GM18507 (cell line): ENCODE measurements at regions not wholly inside any gene's neighbourhood (a gene's known extent, or its start where the extent isn't known, plus 50 kb on each side); places are given as distances from the start of the nearest gene placed in this dataset.
"Not testable (repeated sequence)": the region's sequence is repeated elsewhere in the genome, so short reads cannot be mapped to it uniquely, and the experiment has no call there.

ENCODE experiments used
- DNase-seq: peaks from one replicate; pipeline ENCODE4 v3.0.0; 2011; ENCODE audit warnings: low read depth; ENCODE audit not compliant: insufficient read length; ENCODE audit errors: extremely low spot score
- FAIRE-seq: peaks from 2 replicates; lab custom pipeline; 2011; peaks lifted over from hg19 to GRCh38; lab: Jason Lieb, UNC

GRCh38 chr7:66526782-66527181, 101.9 kb upstream of the KCTD7 start:
- not testable (repeated sequence) for FAIRE-seq, DNase-seq

GRCh38 chr7:66528652-66529051, 100.0 kb upstream of the KCTD7 start:
- FAIRE-seq (no peak), DNase-seq (no peak)

- FAIRE-seq (no peak), DNase-seq (no peak)
Observed at GRCh38 chr7:66529883-66530610, 98.6 kb upstream of the KCTD7 start.

- FAIRE-seq (no peak), DNase-seq (no peak)
Observed at GRCh38 chr7:66535414-66536329, 93.0 kb upstream of the KCTD7 start.

- DNase-seq = no peak
Observed at GRCh38 chr7:66537380-66537779, 91.3 kb upstream of the KCTD7 start.

GRCh38 chr7:66537876-66538275, 90.8 kb upstream of the KCTD7 start:
- FAIRE-seq (no peak), DNase-seq (no peak)

More at GRCh38 chr7:66537380-66537779, 91.3 kb upstream of the KCTD7 start:
- no peak for FAIRE-seq

- DNase-seq = no peak
- FAIRE-seq = no peak
Observed at GRCh38 chr7:66539264-66539623, 89.4 kb upstream of the KCTD7 start.

- FAIRE-seq (no peak), DNase-seq (no peak)
Observed at GRCh38 chr7:66539902-66540375, 88.7 kb upstream of the KCTD7 start.

GRCh38 chr7:66542049-66542448, 86.6 kb upstream of the KCTD7 start:
- no peak for DNase-seq
- FAIRE-seq = no peak

- FAIRE-seq = no peak
Observed at GRCh38 chr7:66542528-66543269, 86.0 kb upstream of the KCTD7 start.

GRCh38 chr7:66549466-66549865, 79.2 kb upstream of the KCTD7 start:
- DNase-seq (no peak), FAIRE-seq (no peak)

More at GRCh38 chr7:66542528-66543269, 86.0 kb upstream of the KCTD7 start:
- DNase-seq = no peak

- DNase-seq = no peak
- FAIRE-seq = no peak
Observed at GRCh38 chr7:66553001-66553400, 75.7 kb upstream of the KCTD7 start.

- not testable (repeated sequence) for FAIRE-seq, DNase-seq
Observed at GRCh38 chr7:66553675-66554074, 75.0 kb upstream of the KCTD7 start.

- DNase-seq, FAIRE-seq: not testable (repeated sequence)
Observed at GRCh38 chr7:66554291-66554690, 74.4 kb upstream of the KCTD7 start.

- not testable (repeated sequence) for FAIRE-seq, DNase-seq
Observed at GRCh38 chr7:66554842-66555430, 73.7 kb upstream of the KCTD7 start.

- DNase-seq (no peak), FAIRE-seq (no peak)
Observed at GRCh38 chr7:66556177-66556548, 72.5 kb upstream of the KCTD7 start.

- FAIRE-seq (no peak), DNase-seq (no peak)
Observed at GRCh38 chr7:66556549-66557213, 72.0 kb upstream of the KCTD7 start.

GRCh38 chr7:66557214-66558200, 71.2 kb upstream of the KCTD7 start:
- peak; percentile 58 for FAIRE-seq
- peak; percentile 65 for DNase-seq
